ENCODE measurements at regions not wholly inside any gene's neighbourhood (a gene's known extent, or its start where the extent isn't known, plus 50 kb on each side); places are given as distances from the start of the nearest gene placed in this dataset.

DNA sequence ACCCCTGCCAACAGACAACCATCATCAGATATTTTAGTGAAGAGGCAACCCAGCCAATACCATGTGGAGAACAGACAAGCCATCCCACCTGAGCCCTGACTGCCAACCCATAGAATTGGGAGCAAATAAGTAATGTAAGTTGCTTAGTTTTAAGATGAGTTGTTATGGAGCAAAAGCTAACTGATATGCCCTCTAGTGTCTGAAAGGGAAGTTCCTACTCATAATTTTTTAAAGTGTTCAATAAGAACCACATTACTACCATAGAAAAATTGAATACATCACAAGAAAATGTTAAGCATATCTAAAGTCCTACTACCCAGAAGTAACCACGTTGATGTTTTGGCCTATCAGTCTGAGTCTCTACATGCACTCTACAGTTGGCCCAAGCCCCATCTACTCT, 50.8 kb upstream of the SLC36A4 start:
- DNase-seq (ENCODE audit: low spot score) (no peak), ATAC-seq (ENCODE audit: low FRiP score) (no peak)
- TF ChIP-seq, protein P1, sequence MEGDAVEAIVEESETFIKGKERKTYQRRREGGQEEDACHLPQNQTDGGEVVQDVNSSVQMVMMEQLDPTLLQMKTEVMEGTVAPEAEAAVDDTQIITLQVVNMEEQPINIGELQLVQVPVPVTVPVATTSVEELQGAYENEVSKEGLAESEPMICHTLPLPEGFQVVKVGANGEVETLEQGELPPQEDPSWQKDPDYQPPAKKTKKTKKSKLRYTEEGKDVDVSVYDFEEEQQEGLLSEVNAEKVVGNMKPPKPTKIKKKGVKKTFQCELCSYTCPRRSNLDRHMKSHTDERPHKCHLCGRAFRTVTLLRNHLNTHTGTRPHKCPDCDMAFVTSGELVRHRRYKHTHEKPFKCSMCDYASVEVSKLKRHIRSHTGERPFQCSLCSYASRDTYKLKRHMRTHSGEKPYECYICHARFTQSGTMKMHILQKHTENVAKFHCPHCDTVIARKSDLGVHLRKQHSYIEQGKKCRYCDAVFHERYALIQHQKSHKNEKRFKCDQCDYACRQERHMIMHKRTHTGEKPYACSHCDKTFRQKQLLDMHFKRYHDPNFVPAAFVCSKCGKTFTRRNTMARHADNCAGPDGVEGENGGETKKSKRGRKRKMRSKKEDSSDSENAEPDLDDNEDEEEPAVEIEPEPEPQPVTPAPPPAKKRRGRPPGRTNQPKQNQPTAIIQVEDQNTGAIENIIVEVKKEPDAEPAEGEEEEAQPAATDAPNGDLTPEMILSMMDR (IDR thresholded peaks at IDR 0.05), result no peak

DNA sequence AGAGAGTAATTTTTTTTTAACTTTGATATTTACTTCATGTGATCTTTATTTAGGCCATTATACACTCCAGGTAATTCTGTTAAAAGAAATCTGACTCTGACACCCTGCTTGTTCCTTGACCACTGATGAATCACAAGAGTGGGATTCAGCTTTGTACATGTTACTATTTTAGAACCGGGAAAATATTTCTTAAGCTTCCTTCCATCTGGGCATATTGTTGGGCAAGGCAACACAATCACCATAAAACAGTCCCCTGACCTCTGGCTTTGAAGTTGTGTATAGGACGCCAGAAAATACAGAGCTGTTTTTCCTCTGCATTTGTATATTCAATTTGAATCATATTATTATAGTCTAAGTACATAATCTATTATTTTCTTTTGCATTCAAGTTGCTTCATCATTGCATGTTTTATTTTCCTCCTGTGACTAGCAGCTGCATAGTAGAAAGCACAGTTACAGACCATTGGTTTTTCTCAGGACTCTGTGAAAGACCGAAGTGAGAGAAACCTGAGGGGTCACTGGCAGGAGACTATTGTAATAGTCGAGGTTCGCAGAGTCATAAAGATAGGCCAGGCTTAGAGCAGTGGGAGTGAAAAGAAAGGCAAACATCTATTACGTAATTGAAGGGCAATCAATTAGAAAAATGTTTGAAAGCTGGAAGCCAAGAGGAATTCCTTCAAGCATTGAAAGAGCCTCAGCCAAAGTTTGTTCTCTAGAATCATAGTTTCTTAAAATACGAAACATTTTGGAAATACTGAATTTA, 51.8 kb upstream of the SLC36A4 start:
- peak; percentile 57 for ATAC-seq (ENCODE audit: low FRiP score)
- no peak for DNase-seq (ENCODE audit: low spot score)
- TF ChIP-seq, protein P1 (IDR thresholded peaks at IDR 0.05), result no peak

DNA sequence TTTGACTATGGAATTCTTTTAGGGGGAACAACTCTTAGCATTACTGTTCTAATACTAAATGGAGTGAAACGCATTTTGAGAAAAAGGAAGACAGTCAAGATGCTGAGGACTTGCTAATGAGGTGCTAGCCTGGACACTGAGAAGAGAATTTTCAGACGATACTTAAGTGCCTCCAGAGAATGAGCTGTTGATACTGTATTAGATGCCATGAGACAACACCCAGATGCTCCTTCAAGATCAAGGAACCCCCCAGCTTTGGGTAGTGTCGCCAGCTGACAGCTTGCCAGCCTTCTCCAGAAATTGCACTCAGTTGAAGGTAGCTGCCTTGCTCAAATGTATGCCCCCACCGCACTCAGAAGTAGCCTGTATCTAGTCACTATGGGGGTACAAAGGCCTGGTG, 52.5 kb upstream of the SLC36A4 start:
- ATAC-seq (ENCODE audit: low FRiP score) (no peak), DNase-seq (ENCODE audit: low spot score) (no peak)
- TF ChIP-seq, protein P1 (IDR thresholded peaks at IDR 0.05), result no peak

DNA sequence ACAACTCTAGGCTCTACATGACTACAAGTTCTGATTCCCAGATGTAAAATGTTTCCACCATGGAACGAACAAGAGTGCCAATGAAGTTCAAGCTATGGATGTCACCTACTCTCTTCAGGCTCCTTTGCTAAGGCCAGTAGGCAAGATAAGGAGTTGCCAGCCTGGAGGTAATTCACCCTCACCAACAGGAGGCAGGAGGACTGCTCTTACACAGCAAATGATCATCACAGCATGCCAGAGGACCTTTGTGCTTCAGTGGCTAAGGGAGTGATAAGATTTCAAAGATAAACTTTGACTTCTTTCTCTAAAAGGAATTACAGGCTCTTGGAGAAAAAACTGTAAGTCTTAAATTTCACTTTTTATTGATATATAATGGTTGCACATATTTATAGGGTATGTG, 54.1 kb upstream of the SLC36A4 start:
- no peak for DNase-seq (ENCODE audit: low spot score)
- TF ChIP-seq, protein P1 (IDR thresholded peaks at IDR 0.05), result no peak
- no peak for ATAC-seq (ENCODE audit: low FRiP score)

DNA sequence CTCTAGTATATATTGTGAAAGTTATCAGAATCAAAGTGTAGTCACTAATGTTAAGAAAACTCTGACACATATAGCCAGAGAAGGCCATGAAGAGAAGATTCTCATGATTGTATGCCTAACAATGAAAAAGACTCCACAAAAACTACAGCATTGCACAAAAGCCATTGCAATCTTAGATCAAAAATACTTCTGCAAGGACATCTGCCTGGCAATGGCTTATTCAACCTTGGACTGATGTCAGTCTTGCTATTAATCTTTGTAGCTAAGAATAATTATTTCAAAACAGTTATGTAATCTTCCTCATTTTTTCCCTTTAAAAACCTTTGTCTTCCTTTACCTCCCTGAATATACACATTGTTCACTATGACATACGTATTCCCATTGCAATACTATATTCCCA, 55.3 kb upstream of the SLC36A4 start:
- TF ChIP-seq, protein P1 (IDR thresholded peaks at IDR 0.05), result no peak
- DNase-seq (ENCODE audit: low spot score), result no peak
- ATAC-seq (ENCODE audit: low FRiP score), result no peak

DNA sequence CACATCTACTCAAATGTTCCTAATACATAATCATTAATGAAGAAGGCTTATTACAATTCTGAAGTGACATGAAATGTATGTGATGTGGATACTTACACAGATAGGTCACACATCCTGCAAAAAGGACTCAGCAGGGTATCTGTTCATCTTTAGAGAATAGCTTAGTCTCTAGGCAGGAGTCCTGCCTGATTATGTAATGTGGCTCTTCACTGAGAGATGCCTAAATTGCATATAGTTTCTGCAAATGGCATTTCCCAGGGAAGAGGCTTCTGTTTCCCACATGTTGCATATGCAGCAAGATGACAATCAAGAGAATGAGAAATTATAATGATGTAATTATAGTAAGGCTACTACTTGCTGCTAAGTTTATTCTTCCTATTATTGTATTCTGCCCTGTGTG, 58.8 kb upstream of the SLC36A4 start:
- DNase-seq (ENCODE audit: low spot score), result no peak
- TF ChIP-seq, protein P1 (IDR thresholded peaks at IDR 0.05), result no peak
- no peak for ATAC-seq (ENCODE audit: low FRiP score)

DNA sequence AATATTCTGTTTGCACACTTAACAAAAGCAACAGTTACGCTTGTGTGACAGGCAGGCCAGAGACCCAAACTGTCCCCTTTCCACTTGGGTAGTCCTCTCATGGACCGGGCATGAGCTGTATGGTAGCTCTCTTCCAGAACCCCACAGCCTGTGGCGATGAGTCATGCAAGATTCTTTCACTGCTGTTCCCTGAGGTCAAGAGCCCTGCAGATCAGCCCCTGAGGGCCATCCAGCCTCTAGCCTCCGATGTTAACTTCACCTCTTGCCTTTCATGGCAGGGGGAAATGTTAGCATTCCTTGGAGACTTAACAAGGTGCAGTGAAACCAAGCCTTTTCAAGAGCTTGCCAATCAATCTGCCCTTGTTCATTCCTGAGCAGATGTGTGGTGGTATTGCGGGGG, 63.2 kb upstream of the DEUP1 start:
- ATAC-seq (ENCODE audit: low FRiP score), result no peak
- no peak for DNase-seq (ENCODE audit: low spot score)
- TF ChIP-seq, protein P1 (IDR thresholded peaks at IDR 0.05), result no peak
